DND-41 (cell line): ENCODE measurements at regions not wholly inside any gene's neighbourhood (a gene's known extent, or its start where the extent isn't known, plus 50 kb on each side); places are given as distances from the start of the nearest gene placed in this dataset.

ENCODE experiments used
- CTCF ChIP-seq: IDR thresholded peaks from 2 replicates; pipeline ENCODE4 v1.5.1; 2012; ENCODE audit warnings: borderline replicate concordance, low read length, moderate library complexity, mild to moderate bottlenecking; ENCODE audit not compliant: poor library complexity, severe bottlenecking; ENCODE audit errors: extremely low read depth
- EZH2 ChIP-seq: IDR thresholded peaks from 3 replicates; pipeline ENCODE4 v1.6.1; 2012; ENCODE audit warnings: borderline replicate concordance, low read depth, mild to moderate bottlenecking, moderate library complexity, low read length, inconsistent platforms; ENCODE audit not compliant: severe bottlenecking

GRCh38 chr5:51890435-51891116 is 507.3 kb downstream of the ISL1 start:
- TF ChIP-seq CTCF (no peak), EZH2 (no peak)
